ENCODE measurements at regions not wholly inside any gene's neighbourhood (a gene's known extent, or its start where the extent isn't known, plus 50 kb on each side); places are given as distances from the start of the nearest gene placed in this dataset.
"Not testable (repeated sequence)": the region's sequence is repeated elsewhere in the genome, so short reads cannot be mapped to it uniquely, and the experiment has no call there.

- ChIA-PET POLR2A (no interaction called here), CTCF (no interaction called here)
Observed at GRCh38 chrX:7640392-7640791, 202.6 kb upstream of the VCX start.

GRCh38 chrX:7638078-7638710, 204.8 kb upstream of the VCX start:
- CTCF ChIA-PET = no interaction called here
- POLR2A ChIA-PET = no interaction called here

- CTCF ChIA-PET = no interaction called here
Observed at GRCh38 chrX:7637066-7637465, 205.9 kb upstream of the VCX start.

GRCh38 chrX:7635604-7636003, 207.4 kb upstream of the VCX start:
- ChIA-PET POLR2A (no interaction called here), CTCF (no interaction called here)

More at GRCh38 chrX:7637066-7637465, 205.9 kb upstream of the VCX start:
- POLR2A ChIA-PET = no interaction called here

- POLR2A ChIA-PET = no interaction called here
- CTCF ChIA-PET = no interaction called here
Observed at GRCh38 chrX:7620560-7620959, 222.4 kb upstream of the VCX start.

GRCh38 chrX:7617994-7618393, 225.0 kb upstream of the VCX start:
- ChIA-PET POLR2A (no interaction called here), CTCF (no interaction called here)

GRCh38 chrX:7614616-7615015, 228.4 kb upstream of the VCX start:
- POLR2A ChIA-PET = no interaction called here
- CTCF ChIA-PET = no interaction called here

GRCh38 chrX:7608625-7609024, 234.3 kb upstream of the VCX start:
- CTCF ChIA-PET, POLR2A ChIA-PET: not testable (repeated sequence)

- CTCF ChIA-PET = no interaction called here
- POLR2A ChIA-PET = no interaction called here
Observed at GRCh38 chrX:7606039-7606652, 236.8 kb upstream of the VCX start.

- ChIA-PET POLR2A (no interaction called here), CTCF (no interaction called here)
Observed at GRCh38 chrX:7603387-7603786, 239.6 kb upstream of the VCX start.

- POLR2A ChIA-PET = no interaction called here
- CTCF ChIA-PET = no interaction called here
Observed at GRCh38 chrX:7596822-7597221, 246.1 kb upstream of the VCX start.

GRCh38 chrX:7593370-7593769, 249.6 kb upstream of the VCX start:
- CTCF ChIA-PET, POLR2A ChIA-PET: not testable (repeated sequence)

GRCh38 chrX:7586126-7586525, 256.8 kb upstream of the VCX start:
- ChIA-PET CTCF (no interaction called here), POLR2A (no interaction called here)

- CTCF ChIA-PET = no interaction called here
- POLR2A ChIA-PET = no interaction called here
Observed at GRCh38 chrX:7582191-7582590, 260.8 kb upstream of the VCX start.

- CTCF ChIA-PET = no interaction called here
- POLR2A ChIA-PET = no interaction called here
Observed at GRCh38 chrX:7580127-7580526, 262.8 kb upstream of the VCX start.

- ChIA-PET CTCF (no interaction called here), POLR2A (no interaction called here)
Observed at GRCh38 chrX:7574325-7574724, 268.6 kb upstream of the VCX start.

- CTCF ChIA-PET = no interaction called here
Observed at GRCh38 chrX:7570432-7571029, 272.4 kb upstream of the VCX start.

GRCh38 chrX:7568597-7568996, 274.4 kb upstream of the VCX start:
- POLR2A ChIA-PET = no interaction called here
- CTCF ChIA-PET = no interaction called here

More at GRCh38 chrX:7570432-7571029, 272.4 kb upstream of the VCX start:
- POLR2A ChIA-PET = no interaction called here

- POLR2A ChIA-PET = no interaction called here
- CTCF ChIA-PET = no interaction called here
Observed at GRCh38 chrX:7568130-7568529, 274.8 kb upstream of the VCX start.

- POLR2A ChIA-PET = no interaction called here
- CTCF ChIA-PET = no interaction called here
Observed at GRCh38 chrX:7552760-7553159, 290.2 kb upstream of the VCX start.

- ChIA-PET POLR2A (no interaction called here), CTCF (no interaction called here)
Observed at GRCh38 chrX:7546551-7547080, 296.4 kb upstream of the VCX start.

- POLR2A ChIA-PET = no interaction called here
- CTCF ChIA-PET = no interaction called here
Observed at GRCh38 chrX:7545564-7545963, 297.4 kb upstream of the VCX start.

All from activated CD8-positive, alpha-beta memory T cell treated with anti-CD3 and anti-CD28 coated beads for 36 hours (primary cell).